ENCODE measurements at regions not wholly inside any gene's neighbourhood (a gene's known extent, or its start where the extent isn't known, plus 50 kb on each side); places are given as distances from the start of the nearest gene placed in this dataset.

GRCh38 chr2:144959416-144959815 lies 439.5 kb upstream of the ZEB2 start:
- Histone ChIP-seq H3K79me2 (ENCODE audit: insufficient read depth, low read length) (no peaks in the 10 kb centered on the region), H3K36me3 (ENCODE audit: control insufficient read depth in 1 of 2, insufficient read depth in 2 of 2, low read length in 2 of 2) (no peaks in the 10 kb centered on the region), H3K9me3 (ENCODE audit: control insufficient read depth in 1 of 2, insufficient read depth in 1 of 2, low read depth in 1 of 2, low read length in 2 of 2) (no peaks in the 10 kb centered on the region), H3K27me3 (ENCODE audit: insufficient read depth, low read length) (no peaks in the 10 kb centered on the region), H4K20me1 (ENCODE audit: insufficient read depth) (no peaks in the 10 kb centered on the region), H3K4me3 (replicated peaks in 1 of 2; ENCODE audit: low read depth in 1 of 2, low read length in 2 of 2) (no peak overlapping the region), H2AFZ (ENCODE audit: low read depth, low read length, poor library complexity, severe bottlenecking) (no peak overlapping the region), H3K27ac (ENCODE audit: low read depth, low read length) (no peak overlapping the region), H3K4me2 (ENCODE audit: low read length) (no peak overlapping the region), H3K9ac (ENCODE audit: low read length) (no peak overlapping the region), H3K4me1 (ENCODE audit: control insufficient read depth in 1 of 2, insufficient read depth in 2 of 2, low read length in 2 of 2) (no peaks in the 10 kb centered on the region), H3K9me2 (ENCODE audit: insufficient read depth) (no peaks in the 10 kb centered on the region)
- intact Hi-C loops (cut with micrococcal nuclease) = no loop called here
- CTCF ChIA-PET = no interaction called here
- DNase-seq (ENCODE audit: low read depth, low spot score) (no peak), ATAC-seq (no peak)
- POLR2A ChIA-PET = no interaction called here
- no TSS peak for BruUV-seq (replicated peaks)
- RAD21 ChIA-PET (ENCODE audit: low non-redundant PET in 1 of 2, low total read pairs in 2 of 2, uncharacterized antibody in 2 of 2, unreplicated experiment in 2 of 2) = no interaction called here
- TF ChIP-seq EZH2phosphoT487 (IDR thresholded peaks at IDR 0.05; ENCODE audit: borderline replicate concordance) (no peak), EGR1 (IDR thresholded peaks at IDR 0.05; ENCODE audit: low read depth) (no peak), RAD21 (IDR thresholded peaks at IDR 0.05; ENCODE audit: low read depth) (no peak), CTCF (IDR thresholded peaks at IDR 0.05 in 2 of 3, conservative IDR thresholded peaks at IDR 0.05 in 1 of 3; ENCODE audit: borderline replicate concordance in 1 of 3, insufficient read depth in 1 of 3, low read depth in 2 of 3, low read length in 2 of 3) (no peak), JUND (IDR thresholded peaks at IDR 0.05) (no peak), SRF (IDR thresholded peaks at IDR 0.05; ENCODE audit: low read depth) (no peak), POLR2A (IDR thresholded peaks at IDR 0.05; ENCODE audit: borderline replicate concordance, extremely low read depth, insufficient read depth, insufficient read length) (no peak), ELF1 (IDR thresholded peaks at IDR 0.05; ENCODE audit: borderline replicate concordance, low read depth) (no peak), MAX (IDR thresholded peaks at IDR 0.05) (no peak), REST (IDR thresholded peaks at IDR 0.05; ENCODE audit: low read depth) (no peak), CBX3 (IDR thresholded peaks at IDR 0.05; ENCODE audit: low read depth) (no peak), SIN3A (IDR thresholded peaks at IDR 0.05; ENCODE audit: low read depth) (no peak), POLR2AphosphoS5 (IDR thresholded peaks at IDR 0.05; ENCODE audit: low read depth, low read length) (no peak), ZFX (IDR thresholded peaks at IDR 0.05) (no peak), ATF3 (IDR thresholded peaks at IDR 0.05) (no peak), ZBTB33 (IDR thresholded peaks at IDR 0.05; ENCODE audit: extremely low read depth, insufficient replicate concordance, low read length) (no peak), CEBPB (IDR thresholded peaks at IDR 0.05; ENCODE audit: low read depth) (no peak)
